Astrocyte (in vitro differentiated cells and primary cell): ENCODE measurements at regions not wholly inside any gene's neighbourhood (a gene's known extent, or its start where the extent isn't known, plus 50 kb on each side); places are given as distances from the start of the nearest gene placed in this dataset.

Experiments used
- CTCF ChIP-seq: IDR thresholded peaks from 2 replicates; pipeline ENCODE4 v1.5.1; 2011; ENCODE audit warnings: low read depth, mild to moderate bottlenecking, inconsistent platforms, low read length, moderate library complexity; ENCODE audit not compliant: insufficient read depth
- EZH2 ChIP-seq: IDR thresholded peaks from 2 replicates; pipeline ENCODE4 v1.6.1; 2012; ENCODE audit warnings: mild to moderate bottlenecking, low read length, inconsistent platforms; ENCODE audit not compliant: insufficient read depth

DNA sequence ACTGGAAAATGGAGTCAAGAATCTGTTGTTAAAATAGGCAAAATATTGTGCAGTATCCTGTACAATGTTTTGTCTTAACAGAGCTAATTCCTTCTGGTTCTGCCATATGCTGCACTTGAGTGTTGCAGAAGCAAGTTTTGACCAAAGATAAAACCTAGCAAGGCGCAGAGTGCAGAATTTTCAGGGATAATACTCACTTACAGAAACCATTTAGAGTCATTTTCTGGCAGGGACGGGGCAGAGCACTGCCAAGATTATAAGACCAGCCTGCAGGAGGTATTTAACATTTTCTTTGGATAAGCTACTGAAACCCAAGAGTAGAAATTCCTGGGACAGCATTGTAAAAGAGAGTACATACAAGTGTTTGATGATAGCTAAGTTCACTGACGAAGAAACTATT is 159.5 kb upstream of the EDNRB start:
- no peak for TF ChIP-seq CTCF
- TF ChIP-seq EZH2, result no peak
